ENCODE measurements at regions not wholly inside any gene's neighbourhood (a gene's known extent, or its start where the extent isn't known, plus 50 kb on each side); places are given as distances from the start of the nearest gene placed in this dataset.
A peak's percentile ranks its signal among the peaks of the same experiment; 100 is the strongest.
"Not testable (repeated sequence)": the region's sequence is repeated elsewhere in the genome, so short reads cannot be mapped to it uniquely, and the experiment has no call there.

DNA sequence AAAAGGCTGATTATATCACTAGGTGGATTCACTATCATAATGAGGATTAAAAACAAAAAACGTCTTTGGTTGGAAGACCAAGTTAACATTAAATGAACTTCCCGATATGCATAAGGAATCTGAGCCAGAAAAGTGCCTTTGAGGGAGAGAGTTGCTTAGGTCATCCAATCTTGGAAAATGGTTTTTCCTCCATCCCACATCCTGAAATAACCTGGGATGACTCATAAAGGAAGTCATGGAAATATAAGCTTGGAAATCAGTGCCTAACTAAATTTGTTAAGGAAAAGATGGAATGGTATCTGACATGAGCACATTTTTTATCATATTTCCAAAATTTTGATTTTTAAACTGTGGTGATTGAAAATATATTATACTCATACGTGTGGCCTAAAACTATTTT is 66.0 kb downstream of the KBTBD8 start:
- DNase-seq, result no peak

DNA sequence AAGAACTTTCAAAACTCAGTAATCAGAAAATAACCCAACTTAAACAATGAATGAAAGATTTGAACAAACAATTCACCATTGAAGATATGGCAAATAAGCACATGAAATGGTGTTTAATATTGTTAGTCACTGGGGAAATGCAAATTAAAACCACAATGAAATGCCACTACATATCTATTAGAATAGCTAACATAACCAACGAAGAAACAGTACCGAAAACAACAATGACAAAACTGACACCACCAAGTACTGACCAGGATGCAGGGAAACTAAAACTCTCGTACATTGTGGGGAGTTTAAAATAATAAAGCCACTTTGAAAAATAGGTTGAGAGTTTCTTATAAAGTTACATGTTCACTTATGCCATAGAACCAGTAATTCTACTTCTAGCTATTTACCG is 69.1 kb downstream of the KBTBD8 start:
- no peak for DNase-seq

DNA sequence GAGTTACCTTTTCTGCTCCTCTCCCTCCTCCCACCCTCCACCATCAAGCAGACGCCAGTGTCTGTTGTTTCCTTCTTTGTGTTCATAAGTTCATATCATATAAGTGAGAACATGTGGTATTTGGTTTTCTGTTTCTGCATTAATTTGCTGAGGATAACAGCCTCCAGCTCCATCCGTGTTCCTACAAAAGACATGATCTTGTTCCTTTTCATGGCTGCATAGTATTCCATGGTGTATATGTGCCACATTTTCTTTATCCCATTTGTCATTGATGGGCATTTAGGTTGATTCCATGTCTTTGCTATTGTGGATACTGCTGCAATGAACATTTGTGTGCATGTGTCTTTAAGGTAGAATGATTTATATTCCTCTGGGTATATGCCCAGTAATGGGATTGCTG is 74.5 kb downstream of the KBTBD8 start:
- DNase-seq, result not testable (repeated sequence)

DNA sequence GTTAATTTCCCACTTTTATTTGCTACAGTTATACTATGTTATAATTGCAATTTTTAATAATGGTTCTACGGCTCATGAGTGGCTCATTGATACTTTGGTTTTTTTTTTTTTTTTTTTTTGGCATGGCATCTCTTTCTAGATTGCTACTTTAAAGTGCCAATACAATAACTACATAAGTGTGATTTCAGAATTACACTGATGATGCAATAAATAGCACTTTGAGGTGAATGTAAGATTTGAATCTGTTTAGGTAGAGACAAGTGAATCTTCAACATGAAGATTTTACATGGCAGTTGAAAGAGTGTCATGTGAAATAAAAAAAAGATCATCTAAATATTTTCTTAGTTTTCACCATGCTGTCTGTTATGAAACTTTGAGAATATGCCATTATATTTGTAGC is 75.7 kb downstream of the KBTBD8 start:
- DNase-seq, result no peak

DNA sequence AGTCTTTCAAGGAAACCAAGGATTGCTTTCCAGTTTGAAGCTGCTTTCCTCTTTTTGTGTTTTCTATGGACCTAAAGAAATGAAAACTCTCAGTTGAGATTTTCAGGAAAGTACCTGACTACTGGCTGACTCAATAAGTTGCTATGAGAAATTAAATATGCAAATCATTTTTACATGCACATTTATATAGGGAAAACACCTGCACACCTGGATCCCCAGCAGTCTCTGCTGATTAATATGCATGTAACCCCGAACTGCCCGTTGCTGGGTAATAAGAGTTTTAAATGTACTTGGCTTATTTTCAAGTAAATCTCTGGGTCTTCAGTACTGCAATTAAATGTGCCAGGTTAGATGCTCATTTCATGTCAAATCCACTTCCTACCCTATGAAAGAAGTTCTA is 77.2 kb downstream of the KBTBD8 start:
- DNase-seq, result no peak

DNA sequence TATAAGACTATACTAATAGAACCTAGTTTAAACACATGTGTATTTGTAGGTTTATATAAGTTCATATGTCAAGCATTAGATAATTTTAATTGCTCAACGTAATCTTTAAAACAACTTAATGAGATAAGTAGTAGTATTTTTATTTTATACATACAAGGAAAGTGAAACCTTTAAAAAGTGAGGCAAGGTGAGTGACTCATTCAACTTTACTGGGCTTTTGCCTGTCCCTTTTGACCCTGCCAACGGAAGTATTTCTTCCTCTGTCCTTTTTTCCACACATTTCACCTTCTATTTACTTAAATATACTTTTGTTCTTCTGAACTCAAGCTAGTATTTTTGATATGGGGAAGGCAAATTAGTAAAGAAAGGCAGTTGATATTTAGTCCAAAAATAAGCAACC is 78.5 kb downstream of the KBTBD8 start:
- no peak for DNase-seq

DNA sequence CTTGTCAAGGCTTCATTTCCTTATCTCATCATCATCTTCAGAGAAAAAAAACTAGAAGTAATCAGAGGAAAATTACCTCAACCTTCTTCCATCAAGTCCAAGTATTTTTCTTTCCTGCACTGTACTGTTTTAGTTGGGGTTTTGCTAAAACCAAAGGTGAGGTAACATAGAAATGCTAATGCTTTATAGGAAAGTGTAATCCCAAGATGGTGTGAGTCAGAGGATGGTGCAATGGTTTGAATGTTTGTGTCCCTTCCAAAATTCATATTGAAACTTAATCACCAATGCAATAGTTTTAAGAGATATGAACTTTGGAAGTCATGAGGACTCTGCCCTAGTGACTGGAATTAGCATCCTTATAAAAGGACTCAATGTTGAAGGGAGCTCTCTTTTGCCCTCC is 79.5 kb downstream of the KBTBD8 start:
- no peak for DNase-seq

DNA sequence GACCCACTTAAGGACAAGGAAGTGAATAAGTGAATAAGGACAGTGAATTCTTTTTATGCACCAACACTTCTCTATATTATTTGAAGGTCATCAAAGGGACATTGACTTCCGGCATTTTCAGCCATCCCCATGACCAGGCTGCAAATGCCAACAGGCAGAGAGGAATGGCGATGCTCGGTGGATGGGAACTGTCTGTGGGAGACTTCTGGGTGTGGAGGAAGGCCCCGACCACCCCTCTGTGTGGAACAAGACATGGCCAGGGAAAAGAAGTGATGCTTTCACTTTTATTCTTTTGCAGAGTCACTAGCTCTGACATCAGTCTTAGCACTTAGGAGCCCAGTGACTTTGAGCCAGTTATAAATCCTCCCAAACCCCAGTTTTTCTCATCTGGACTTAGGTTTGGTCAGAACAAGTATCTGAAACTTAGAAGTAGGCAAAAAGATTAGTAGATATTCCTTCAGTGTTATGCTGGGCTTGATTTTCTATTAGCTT is 84.5 kb downstream of the KBTBD8 start:
- no peak for DNase-seq

DNA sequence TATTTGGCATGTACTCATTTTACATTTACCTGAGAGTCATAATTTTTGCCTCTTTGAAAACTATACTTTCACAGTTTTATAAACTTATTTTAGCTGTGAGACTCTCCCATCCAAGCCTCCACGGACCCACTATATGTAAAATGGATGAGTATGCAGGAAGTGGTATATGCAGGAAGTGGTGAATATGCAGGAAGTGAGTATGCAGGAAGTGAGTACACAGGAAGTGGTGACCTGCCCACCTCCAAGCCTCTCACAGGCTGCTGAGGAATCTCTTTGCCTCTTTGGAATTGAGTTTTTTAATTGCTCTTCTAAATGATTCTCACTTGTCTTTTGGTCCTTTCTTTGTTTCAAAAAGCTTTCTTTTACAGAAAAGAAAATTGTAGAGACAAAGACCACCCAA is 85.2 kb downstream of the KBTBD8 start:
- peak; percentile 3 for DNase-seq

DNA sequence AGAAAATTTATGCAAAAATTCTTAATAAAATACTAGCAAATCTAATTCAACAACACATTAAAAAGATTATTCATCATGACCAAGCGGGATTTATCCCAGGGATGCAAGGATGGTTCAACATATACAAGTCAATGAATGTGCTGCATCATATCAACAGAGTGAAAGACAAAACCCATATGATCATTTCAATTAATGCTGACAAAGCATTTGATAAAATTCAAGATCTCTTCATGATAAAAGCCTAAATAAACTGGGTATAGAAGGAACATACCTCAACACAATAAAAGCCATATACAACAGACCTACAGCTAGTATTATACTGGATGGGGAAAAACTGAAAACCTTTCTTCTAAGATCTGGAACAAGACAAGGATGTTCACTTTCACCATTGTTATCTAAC is 89.7 kb downstream of the KBTBD8 start:
- no peak for DNase-seq

DNA sequence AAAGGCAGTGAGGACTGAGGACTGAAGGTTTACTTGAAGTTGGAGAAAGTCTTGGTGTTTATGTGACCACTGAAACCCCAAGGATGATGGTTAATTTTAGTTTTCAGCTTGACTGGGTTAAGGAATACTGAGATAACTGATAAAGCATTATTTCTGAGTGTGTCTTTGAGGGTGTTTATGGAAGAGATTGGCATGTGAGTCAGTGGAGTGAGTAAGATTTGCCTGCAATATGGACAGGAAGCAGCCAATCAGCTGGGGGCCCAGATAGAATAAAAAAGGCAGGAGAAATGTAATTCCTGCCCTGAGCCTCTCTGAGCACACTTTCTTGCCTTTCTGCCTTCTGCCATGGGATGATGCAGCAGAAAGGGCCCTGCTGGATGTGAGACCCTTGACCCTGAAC is 92.4 kb downstream of the KBTBD8 start:
- DNase-seq, result no peak

DNA sequence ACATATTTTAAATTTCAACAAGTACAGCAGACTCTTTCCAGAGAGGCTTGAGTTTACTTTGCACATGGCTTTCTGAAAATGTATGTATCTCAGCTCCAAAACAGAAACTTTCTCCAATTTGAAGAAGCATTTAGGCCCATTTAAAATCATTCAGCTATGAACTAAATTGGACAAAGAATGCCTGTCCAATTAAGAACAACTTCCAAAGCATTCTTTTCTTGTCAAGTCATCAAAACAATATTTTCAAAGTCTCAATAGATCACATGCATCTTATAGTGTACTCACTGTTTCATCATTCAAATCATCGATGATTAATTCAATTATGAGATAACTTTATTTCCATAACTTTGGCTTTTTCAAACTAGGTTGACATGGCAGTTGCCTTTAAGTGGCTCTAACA is 95.2 kb downstream of the KBTBD8 start:
- no peak for DNase-seq

DNA sequence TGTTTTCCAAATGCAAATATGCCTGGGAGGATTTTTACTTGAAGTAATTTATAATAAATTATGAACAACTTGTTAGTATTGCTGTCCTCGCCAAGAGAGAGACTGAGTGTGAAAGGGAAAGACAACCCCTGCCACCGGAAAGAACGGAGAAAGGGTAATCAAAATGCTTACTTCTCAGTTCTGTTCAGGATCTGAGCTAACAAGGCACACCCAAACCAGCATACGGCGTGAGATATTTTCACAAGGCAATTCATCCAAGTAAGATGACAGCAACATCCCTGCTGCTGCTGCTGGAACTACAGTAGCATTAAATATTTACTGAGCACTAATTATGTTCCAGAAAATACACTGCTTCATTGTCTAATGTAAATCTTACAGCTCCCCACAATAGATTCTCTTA is 96.1 kb downstream of the KBTBD8 start:
- no peak for DNase-seq

DNA sequence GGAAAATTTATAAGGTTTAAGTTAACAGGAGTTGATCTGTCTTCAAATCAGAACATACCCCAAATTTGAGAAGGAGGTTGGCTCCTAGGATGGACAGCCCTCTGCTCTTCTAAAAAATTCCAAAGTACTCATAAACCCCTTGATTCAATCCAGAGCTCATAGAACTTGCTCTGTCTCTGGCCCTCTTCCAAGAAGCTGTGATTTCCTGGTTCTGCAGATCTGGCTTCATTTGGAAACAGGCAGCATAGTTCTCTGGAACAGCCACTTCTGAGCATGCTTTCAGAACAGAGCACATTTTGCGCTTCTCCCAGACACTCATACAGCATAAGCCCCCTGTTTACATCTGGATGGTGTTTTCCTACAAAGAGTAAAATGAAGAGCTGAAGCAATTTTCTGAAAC is 96.7 kb downstream of the KBTBD8 start:
- DNase-seq, result no peak

DNA sequence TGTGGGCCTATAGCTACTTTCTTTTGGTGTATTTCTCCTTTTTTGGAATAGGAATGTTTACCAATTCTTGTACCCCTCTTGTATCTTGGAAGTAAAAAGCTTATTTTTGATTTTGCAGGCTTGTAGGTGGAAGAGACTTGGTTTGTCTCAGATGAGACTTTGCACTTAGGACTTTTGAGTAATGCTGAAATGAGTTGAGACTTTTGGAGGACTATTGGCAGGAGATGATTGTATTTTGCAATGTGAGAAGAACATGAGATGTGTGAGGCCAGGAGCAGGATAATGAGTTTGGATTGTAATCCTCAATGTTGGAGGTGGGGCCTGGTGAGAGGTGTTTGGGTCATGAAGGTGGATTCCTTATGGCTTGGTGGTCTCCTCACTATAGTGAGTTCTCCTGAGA is 106.3 kb downstream of the KBTBD8 start:
- DNase-seq, result no peak

DNA sequence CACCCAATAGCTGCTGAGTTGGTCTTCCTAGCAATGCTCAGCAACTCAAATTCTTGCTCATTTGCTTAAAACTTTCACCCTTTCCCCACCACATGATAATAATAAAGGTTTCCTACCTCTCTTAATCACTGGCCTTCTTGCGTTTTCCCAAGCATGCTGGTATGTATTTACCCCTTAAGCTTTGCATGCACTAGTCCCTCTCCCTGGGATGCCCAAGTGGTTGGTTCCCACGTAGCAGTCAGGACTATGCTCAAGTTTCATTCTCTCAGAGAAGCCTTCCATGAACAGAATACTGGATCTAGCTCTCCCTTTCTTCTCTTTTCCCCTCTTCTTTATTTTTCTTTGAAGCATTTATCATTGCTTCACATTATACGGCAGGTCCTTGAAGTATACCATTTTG is 108.8 kb downstream of the KBTBD8 start:
- DNase-seq, result no peak

DNA sequence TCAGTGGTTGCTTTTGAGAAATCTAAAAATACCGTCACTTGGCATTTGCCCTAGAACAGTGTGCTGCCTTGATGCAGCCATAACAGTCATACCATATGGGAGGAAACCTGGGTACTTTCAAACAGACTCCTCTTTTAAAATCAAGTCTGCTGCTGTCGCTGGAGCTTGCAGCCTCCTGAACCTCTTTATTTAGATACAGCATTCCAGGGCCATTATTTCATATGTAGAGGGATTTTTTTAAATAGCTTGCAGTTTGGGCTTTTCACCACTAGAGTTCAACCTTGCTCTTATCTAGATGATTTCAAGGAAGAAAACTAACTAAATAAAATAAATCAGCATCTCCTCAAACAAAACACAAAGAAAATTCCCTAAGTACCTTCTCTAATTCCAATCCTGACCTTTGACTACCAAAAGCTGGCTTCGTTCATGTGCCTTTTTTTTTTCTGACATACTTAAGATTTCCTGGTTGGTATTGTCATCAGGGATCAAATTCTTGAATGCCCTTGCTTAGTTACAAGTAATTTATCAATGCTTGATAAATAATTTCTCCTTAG is 111.6 kb downstream of the KBTBD8 start:
- DNase-seq, result no peak

DNA sequence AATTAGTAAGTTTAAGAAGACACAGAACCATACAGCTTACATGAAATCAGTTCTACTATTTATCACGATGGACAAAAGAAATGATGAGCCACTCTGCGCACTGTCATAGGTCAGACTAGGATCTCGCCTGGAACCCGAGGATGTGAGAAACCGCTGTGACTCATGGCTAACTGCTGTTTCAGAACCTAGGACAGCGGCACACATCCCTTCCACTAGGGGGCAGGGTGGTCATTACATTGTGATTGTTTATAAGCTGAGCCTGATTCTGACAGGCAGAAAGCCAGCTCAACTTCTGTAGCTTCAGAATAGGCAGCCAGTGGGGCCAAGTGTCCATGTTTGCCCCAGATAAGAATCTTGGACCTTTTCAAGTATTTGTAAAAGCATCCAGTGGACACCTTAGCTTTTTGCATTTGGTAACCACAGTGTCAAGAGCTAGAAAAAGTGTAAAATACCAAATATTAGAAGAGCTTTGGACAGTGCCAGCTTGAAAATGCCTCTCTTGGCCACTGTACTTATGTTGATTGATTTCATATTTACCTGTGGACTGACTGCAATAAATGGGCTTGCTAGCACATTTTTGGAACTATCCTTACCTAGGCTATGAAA is 115.8 kb downstream of the KBTBD8 start:
- peak; percentile 65 for DNase-seq

DNA sequence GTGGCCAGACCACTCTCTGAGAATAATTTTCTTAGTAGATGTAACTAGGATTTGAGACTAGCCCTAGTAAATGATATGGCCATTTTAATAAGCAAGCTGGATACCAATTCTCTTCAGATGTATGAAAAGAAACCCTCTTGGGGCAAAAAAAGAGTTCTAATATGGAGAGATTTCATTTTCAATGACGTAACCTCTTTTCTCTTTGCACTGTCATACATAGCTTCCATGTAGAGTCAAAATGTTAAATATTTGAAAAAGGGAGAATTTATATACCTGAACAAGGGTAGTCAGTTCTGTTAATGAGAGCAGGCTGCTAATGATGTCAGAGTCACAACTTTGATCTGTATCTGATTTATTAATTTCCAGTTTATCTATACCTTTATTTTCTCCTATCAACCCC is 120.0 kb downstream of the KBTBD8 start:
- no peak for DNase-seq

DNA sequence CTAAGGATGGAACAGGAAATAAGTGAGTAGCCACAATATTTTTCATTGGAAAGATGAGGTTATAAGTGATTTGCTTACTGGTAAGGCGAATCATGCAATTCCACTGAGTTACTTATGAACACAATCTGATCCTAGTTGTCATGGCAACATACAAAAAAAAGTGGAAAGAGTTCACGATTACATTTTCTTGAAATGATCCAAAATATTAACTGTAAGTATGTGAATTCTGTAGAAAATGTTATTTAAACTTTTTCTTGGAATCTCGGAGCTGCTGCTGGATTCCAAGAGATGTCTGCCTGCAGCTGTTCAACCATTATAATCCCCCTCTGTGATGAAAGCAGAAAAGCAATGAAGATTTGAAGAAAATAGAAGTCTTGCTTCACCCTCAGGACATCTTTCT is 120.5 kb downstream of the KBTBD8 start:
- DNase-seq, result no peak

DNA sequence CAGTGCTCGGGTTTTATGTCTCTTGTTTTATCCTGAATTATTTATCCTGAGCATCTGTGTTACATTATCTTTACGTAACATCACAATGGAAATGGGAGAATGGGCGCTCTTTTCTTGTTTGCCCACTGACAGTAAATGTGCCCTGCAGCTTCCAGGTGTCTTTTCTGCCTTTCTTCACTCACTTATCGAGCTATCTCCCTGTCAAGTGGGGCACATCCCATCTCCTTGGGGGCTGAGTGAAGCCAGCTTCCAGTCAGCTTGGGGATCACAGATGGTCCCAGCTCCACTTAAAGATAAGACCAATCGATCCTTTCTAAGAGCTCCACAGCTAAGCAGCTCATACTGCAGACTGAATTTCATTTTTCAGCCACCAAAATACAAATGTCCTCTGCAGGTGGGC is 125.8 kb downstream of the KBTBD8 start:
- DNase-seq, result no peak

DNA sequence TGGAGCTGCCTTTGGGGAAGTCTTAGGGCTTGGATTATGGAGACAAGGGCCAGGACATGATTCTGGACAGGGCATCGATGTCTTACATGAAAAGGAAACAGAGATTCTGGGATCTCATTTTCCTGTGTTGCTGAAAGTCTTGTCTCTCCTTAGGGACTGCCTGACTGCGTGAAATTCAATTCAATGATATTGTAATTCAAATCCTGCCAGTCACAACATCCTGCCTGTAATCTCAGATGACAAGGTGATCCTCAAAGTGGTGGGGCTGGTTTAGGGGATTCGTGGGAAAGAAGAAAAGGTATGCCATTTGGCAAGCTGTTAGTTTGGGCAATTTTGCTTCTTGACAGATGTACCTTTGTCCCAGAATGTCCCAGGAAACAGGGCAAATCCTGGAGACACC is 129.1 kb downstream of the KBTBD8 start:
- no peak for DNase-seq

DNA sequence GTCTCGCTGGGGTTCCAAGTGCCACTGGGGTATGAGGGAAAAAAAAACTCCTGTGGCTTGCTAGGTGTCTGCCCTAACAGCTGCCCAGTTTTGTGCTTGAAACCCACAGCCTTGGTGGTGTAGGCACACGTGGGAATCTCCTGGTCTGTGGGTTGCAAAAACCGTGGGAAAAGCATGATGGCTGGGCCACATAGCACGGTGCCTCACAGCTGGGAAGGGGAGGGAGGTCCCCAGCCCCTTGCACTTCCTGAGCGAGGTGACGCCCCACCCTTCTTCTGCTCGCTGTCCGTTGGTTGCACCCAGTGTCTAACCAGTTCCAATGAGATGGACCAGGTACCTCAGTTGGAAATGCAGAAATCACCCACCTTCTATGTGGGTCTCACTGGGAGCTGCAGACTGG is 144.3 kb downstream of the KBTBD8 start:
- DNase-seq, result no peak

DNA sequence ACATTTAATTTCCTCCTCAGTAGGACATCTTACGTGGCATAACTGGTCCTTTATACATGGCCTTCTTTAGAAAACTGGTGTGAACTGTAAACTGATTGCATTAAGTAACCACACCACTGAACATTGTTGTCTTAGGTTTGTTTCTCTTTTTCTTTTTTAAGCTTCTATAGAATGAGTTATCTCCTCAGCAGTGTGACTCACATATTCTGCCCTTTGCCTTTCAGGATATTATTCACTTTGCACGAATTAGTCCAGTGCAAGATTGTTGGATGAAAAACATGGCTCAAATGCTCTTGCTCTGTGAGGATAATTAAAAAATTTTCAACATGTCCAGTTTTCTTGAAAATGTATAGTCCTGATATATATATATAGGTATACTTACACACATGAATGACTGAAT is 147.6 kb downstream of the KBTBD8 start:
- DNase-seq, result no peak

DNA sequence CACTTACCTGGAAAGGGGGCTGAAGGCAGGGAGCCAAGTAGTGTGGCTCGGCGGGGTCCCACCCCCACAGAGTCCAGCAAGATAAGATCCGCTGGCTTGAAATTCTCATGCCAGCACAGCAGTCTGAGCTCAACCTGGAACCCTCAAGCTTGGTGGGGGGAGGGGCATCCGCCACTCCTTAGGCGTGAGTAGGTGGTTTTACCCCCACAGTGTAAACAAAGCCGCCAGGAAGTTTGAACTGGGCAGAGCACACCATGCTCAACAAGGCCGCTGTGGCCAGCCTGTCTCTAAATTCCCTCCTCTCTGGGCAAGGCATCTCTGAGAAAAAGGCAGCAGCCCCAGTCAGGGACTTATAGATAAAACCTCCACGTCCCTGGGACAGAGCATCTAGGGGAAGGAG is 156.3 kb downstream of the KBTBD8 start:
- no peak for DNase-seq

Measured in effector CD4-positive, alpha-beta T cell (primary cell).